ENCODE measurements at regions not wholly inside any gene's neighbourhood (a gene's known extent, or its start where the extent isn't known, plus 50 kb on each side); places are given as distances from the start of the nearest gene placed in this dataset.

- DNase-seq: peak; percentile 50
Observed at GRCh38 chr1:208421486-208421885, 177.3 kb upstream of the PLXNA2 start.

- DNase-seq: no peak
Observed at GRCh38 chr1:208423526-208423925, 179.3 kb upstream of the PLXNA2 start.

GRCh38 chr1:208425096-208425495 is 180.9 kb upstream of the PLXNA2 start:
- no peak for DNase-seq

GRCh38 chr1:208430220-208430619 is 186.0 kb upstream of the PLXNA2 start:
- no peak for DNase-seq

- DNase-seq: no peak
Observed at GRCh38 chr1:208431721-208432120, 187.5 kb upstream of the PLXNA2 start.

- DNase-seq: no peak
Observed at GRCh38 chr1:208432346-208432745, 188.2 kb upstream of the PLXNA2 start.

GRCh38 chr1:208433086-208433485 is 188.9 kb upstream of the PLXNA2 start:
- no peak for DNase-seq

GRCh38 chr1:208433971-208434370 is 189.8 kb upstream of the PLXNA2 start:
- no peak for DNase-seq

GRCh38 chr1:208437401-208437800 is 193.2 kb upstream of the PLXNA2 start:
- peak; percentile 22 for DNase-seq

GRCh38 chr1:208438112-208438699 is 194.0 kb upstream of the PLXNA2 start:
- DNase-seq: peak; percentile 33

GRCh38 chr1:208445758-208446203 is 201.6 kb upstream of the PLXNA2 start:
- no peak for DNase-seq

- DNase-seq: no peak
Observed at GRCh38 chr1:208446271-208446691, 202.1 kb upstream of the PLXNA2 start.

- DNase-seq: no peak
Observed at GRCh38 chr1:208448425-208448824, 204.2 kb upstream of the PLXNA2 start.

GRCh38 chr1:208449951-208450350 is 205.8 kb upstream of the PLXNA2 start:
- no peak for DNase-seq

- no peak for DNase-seq
Observed at GRCh38 chr1:208450958-208451357, 206.8 kb upstream of the PLXNA2 start.

- DNase-seq: no peak
Observed at GRCh38 chr1:208455821-208456220, 211.6 kb upstream of the PLXNA2 start.

GRCh38 chr1:208456487-208456886 is 212.3 kb upstream of the PLXNA2 start:
- DNase-seq: no peak

GRCh38 chr1:208460823-208461222 is 216.6 kb upstream of the PLXNA2 start:
- DNase-seq: no peak

GRCh38 chr1:208461680-208462079 is 217.5 kb upstream of the PLXNA2 start:
- no peak for DNase-seq

- DNase-seq: no peak
Observed at GRCh38 chr1:208462761-208463160, 218.6 kb upstream of the PLXNA2 start.

- no peak for DNase-seq
Observed at GRCh38 chr1:208465266-208465665, 221.1 kb upstream of the PLXNA2 start.

- no peak for DNase-seq
Observed at GRCh38 chr1:208465786-208466590, 221.8 kb upstream of the PLXNA2 start.

- no peak for DNase-seq
Observed at GRCh38 chr1:208467151-208467780, 223.1 kb upstream of the PLXNA2 start.

GRCh38 chr1:208475449-208475848 is 231.3 kb upstream of the PLXNA2 start:
- DNase-seq: peak; percentile 13

Data from eye (tissue), 1 donor.